Osteocyte (in vitro differentiated cells): ENCODE measurements at regions not wholly inside any gene's neighbourhood (a gene's known extent, or its start where the extent isn't known, plus 50 kb on each side); places are given as distances from the start of the nearest gene placed in this dataset.

Experiments
- DNase-seq: peaks from one replicate; pipeline ENCODE4 v3.0.0; 2021; ENCODE audit warnings: mixed read lengths; ENCODE audit not compliant: unreplicated experiment; ENCODE audit errors: extremely low spot score
- H3K27ac Mint-ChIP-seq: one replicate; pipeline ENCODE4 v1.8.0; 2021; ENCODE audit warnings: mild to moderate bottlenecking, mixed read lengths; ENCODE audit not compliant: unreplicated experiment
- H3K27me3 Mint-ChIP-seq: one replicate; pipeline ENCODE4 v1.8.0; 2021; ENCODE audit warnings: mixed read lengths; ENCODE audit not compliant: unreplicated experiment
- H3K36me3 Mint-ChIP-seq: one replicate; pipeline ENCODE4 v1.8.0; 2021; ENCODE audit warnings: mixed read lengths; ENCODE audit not compliant: unreplicated experiment
- H3K4me1 Mint-ChIP-seq: one replicate; pipeline ENCODE4 v1.8.0; 2021; ENCODE audit warnings: mixed read lengths; ENCODE audit not compliant: unreplicated experiment
- H3K4me3 Mint-ChIP-seq: one replicate; pipeline ENCODE4 v1.8.0; 2021; ENCODE audit warnings: mild to moderate bottlenecking, moderate library complexity, mixed read lengths; ENCODE audit not compliant: unreplicated experiment
- H3K9me3 Mint-ChIP-seq: one replicate; pipeline ENCODE4 v1.8.0; 2021; ENCODE audit warnings: mixed read lengths; ENCODE audit not compliant: unreplicated experiment
- TF ChIP-seq, protein P1 (sequence below): fragments of 200-600 bp; sonication (generic); IDR thresholded peaks from 2 replicates; pipeline ENCODE4 v1.5.0; 2021; ENCODE audit warnings: antibody characterized with exemption, mild to moderate bottlenecking, moderate library complexity

DNA sequence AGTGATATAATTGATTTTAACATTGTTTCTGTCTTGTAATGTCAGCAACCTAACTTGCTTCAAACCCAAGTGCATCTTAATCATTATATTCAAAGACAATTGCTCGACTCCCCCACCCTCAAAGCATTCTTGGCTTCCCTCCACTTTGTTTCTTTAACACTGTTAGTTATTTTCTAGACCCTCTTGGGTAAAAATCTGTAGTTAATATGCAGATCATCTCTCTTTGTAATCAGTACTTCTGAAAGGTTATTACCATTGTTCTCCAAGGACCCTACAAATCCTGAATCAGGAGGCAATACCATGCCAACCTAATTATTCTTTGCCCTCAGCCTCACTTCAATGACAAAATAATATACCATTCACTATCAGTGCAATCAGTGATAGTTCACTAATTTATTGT is 1075.7 kb downstream of the AMY1C start:
- Mint-ChIP-seq H3K27me3 (peaks cover 3% of the 10 kb centered on the region), H3K4me1 (peaks cover 5% of the 10 kb centered on the region), H3K9me3 (no peaks in the 10 kb centered on the region), H3K4me3 (no peak overlapping the region), H3K36me3 (no peaks in the 10 kb centered on the region), H3K27ac (no peak overlapping the region)
- no peak for DNase-seq
- TF ChIP-seq, protein P1, sequence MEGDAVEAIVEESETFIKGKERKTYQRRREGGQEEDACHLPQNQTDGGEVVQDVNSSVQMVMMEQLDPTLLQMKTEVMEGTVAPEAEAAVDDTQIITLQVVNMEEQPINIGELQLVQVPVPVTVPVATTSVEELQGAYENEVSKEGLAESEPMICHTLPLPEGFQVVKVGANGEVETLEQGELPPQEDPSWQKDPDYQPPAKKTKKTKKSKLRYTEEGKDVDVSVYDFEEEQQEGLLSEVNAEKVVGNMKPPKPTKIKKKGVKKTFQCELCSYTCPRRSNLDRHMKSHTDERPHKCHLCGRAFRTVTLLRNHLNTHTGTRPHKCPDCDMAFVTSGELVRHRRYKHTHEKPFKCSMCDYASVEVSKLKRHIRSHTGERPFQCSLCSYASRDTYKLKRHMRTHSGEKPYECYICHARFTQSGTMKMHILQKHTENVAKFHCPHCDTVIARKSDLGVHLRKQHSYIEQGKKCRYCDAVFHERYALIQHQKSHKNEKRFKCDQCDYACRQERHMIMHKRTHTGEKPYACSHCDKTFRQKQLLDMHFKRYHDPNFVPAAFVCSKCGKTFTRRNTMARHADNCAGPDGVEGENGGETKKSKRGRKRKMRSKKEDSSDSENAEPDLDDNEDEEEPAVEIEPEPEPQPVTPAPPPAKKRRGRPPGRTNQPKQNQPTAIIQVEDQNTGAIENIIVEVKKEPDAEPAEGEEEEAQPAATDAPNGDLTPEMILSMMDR, result no peak

DNA sequence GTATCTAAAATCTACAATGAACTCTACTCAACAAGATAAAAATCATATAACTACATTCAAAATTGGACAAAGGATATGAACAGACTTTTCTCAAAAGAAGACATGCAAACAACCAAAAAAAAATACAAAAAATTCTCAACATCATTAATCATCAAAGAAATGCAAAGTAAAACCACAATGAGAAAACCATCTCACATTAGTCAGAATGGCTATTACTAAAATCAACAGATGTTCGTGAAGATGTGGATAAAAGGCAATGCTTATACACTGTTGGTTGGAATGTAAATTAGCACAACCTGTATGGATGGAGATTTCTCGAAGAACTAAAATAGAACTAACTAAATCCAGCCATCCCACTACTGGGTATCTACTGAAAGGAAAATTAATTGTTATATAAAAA is 1080.8 kb downstream of the AMY1C start:
- Mint-ChIP-seq H3K36me3 (no peaks in the 10 kb centered on the region), H3K4me1 (peaks cover 5% of the 10 kb centered on the region), H3K4me3 (no peak overlapping the region), H3K27me3 (peaks cover 3% of the 10 kb centered on the region), H3K9me3 (peaks cover 7% of the 10 kb centered on the region), H3K27ac (no peak overlapping the region)
- TF ChIP-seq, protein P1, result no peak
- DNase-seq, result no peak

DNA sequence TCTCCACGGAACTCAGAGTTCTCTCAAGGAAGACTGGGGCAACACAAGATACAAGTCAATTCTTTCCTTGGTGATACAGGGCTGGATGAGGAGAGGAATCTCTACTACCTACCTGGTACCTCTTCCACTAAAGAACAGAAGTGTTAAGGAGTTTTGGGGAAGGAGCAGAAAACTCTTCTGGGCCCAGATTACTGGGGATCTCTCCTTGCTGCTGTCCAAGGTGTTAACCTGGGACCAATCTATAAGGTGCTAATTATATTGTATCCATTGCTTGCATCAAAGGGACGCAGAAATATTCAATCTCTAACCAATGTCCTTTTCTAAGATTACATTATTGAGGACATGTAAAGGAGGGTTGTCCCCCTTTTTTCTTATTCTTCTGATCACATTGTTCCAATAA is 1102.5 kb downstream of the AMY1C start:
- Mint-ChIP-seq H3K4me1 (no peaks in the 10 kb centered on the region), H3K4me3 (no peak overlapping the region), H3K27ac (no peak overlapping the region), H3K36me3 (no peaks in the 10 kb centered on the region), H3K9me3 (no peaks in the 10 kb centered on the region), H3K27me3 (peaks cover 4% of the 10 kb centered on the region)
- TF ChIP-seq, protein P1, result no peak
- no peak for DNase-seq

DNA sequence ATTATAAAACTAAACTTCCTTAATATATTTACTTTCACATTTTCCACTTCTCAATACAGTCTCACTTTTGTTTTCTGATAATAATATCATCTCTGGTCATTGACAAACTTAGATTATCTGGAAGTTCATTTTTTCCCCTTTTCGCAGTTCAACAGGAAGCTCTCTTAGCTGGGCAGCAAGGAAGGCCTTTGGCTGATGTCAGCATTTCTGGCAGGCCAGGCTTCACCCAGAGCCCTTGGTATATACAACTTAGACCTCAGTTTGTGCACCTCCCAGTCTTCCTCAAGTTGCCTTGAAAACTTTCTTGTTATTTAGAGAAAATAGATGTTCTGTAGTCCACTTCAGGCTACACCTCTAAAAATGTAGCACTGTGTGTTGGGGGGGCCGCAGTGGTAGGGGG is 1103.6 kb downstream of the AMY1C start:
- H3K36me3 Mint-ChIP-seq, result no peaks in the 10 kb centered on the region

DNA sequence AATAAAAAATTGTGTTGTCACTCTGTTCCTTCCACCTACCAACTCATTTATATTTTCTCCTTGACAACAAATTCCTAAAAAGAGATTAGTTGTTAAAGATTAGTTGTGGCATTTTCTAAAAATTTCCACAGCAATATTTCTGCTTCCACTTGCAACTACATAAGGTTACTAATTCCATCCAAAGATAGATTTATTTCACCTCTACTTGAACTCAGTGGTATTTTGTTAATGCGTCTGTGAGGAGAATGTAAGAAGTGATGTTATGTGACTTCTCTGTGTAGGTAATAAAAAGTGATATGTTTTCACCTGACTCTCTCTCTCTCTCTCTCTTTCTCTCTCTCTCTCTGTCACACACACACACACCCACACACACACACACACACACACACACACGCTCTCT is 1104.8 kb downstream of the AMY1C start:
- Mint-ChIP-seq H3K27me3 (peaks cover 4% of the 10 kb centered on the region), H3K27ac (no peak overlapping the region), H3K36me3 (no peaks in the 10 kb centered on the region), H3K4me3 (no peak overlapping the region), H3K9me3 (no peaks in the 10 kb centered on the region), H3K4me1 (no peaks in the 10 kb centered on the region)
- TF ChIP-seq, protein P1, result no peak
- no peak for DNase-seq

More for the DNA sequence above, 1103.6 kb downstream of the AMY1C start:
- H3K4me3 Mint-ChIP-seq, result no peak overlapping the region
- peaks cover 4% of the 10 kb centered on the region for H3K27me3 Mint-ChIP-seq
- no peaks in the 10 kb centered on the region for H3K9me3 Mint-ChIP-seq
- TF ChIP-seq, protein P1, result no peak
- H3K4me1 Mint-ChIP-seq, result no peaks in the 10 kb centered on the region
- DNase-seq, result no peak
- H3K27ac Mint-ChIP-seq, result no peak overlapping the region
